ENCODE measurements at regions not wholly inside any gene's neighbourhood (a gene's known extent, or its start where the extent isn't known, plus 50 kb on each side); places are given as distances from the start of the nearest gene placed in this dataset.

DNA sequence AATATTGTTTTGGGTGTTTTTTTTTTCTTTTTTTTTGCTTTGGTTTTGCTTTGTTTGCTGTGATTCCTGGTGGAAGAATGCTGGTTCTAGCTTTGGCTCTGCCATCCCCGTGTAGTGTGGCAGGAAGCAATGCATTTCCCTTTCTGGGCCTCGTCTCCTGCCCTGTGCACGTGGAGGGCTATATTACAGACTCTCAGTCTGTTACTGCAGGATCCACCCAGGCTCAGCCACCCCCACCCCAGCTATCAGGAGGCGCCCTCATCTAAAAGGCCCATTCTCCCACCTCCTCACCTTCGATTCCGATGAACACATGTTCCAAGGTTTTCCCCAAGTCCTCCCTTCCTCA is 152.3 kb downstream of the TFCP2L1 start:
- ChIA-PET POLR2A (no interaction called here), CTCF (interaction anchor here (1.0 to 7.8 kb wide), 8 partner anchors 11 to 223 kb away, joined by 3 to 112 read pairs (median 4); no protein-coding TSS in a partner anchor)
- H3K9me3 Mint-ChIP-seq = peaks cover 9% of the 10 kb centered on the region

More for the DNA sequence above, 152.3 kb downstream of the TFCP2L1 start:
- Mint-ChIP-seq H3K36me3 (no peaks in the 10 kb centered on the region), H3K4me3 (no peak overlapping the region), H3K27me3 (ENCODE audit: low read depth) (peaks cover 5% of the 10 kb centered on the region), H3K4me1 (peaks cover 23% of the 10 kb centered on the region), H3K27ac (no peak overlapping the region)
- ATAC-seq (no peak), DNase-seq (ENCODE audit: low spot score) (no peak)
- TF ChIP-seq PRDM15 (CRISPR knock-in tag; IDR thresholded peaks at IDR 0.05) (no peak), CBFB (CRISPR knock-in tag; IDR thresholded peaks at IDR 0.05; ENCODE audit: low read depth) (no peak), ZNF219 (CRISPR knock-in tag; IDR thresholded peaks at IDR 0.05; ENCODE audit: borderline replicate concordance) (no peak), USF1 (CRISPR knock-in tag; IDR thresholded peaks at IDR 0.05) (no peak), CREM (CRISPR knock-in tag; IDR thresholded peaks at IDR 0.05) (no peak), SP1 (CRISPR knock-in tag; conservative IDR thresholded peaks at IDR 0.05) (no peak), SOX15 (CRISPR knock-in tag; IDR thresholded peaks at IDR 0.05) (no peak), ZMAT4 (CRISPR knock-in tag; IDR thresholded peaks at IDR 0.05) (no peak), HMGXB4 (CRISPR knock-in tag; IDR thresholded peaks at IDR 0.05) (no peak), SMAD3 (CRISPR knock-in tag; IDR thresholded peaks at IDR 0.05; ENCODE audit: borderline replicate concordance) (no peak), MXD4 (CRISPR knock-in tag; IDR thresholded peaks at IDR 0.05; ENCODE audit: borderline replicate concordance) (no peak), CREB1 (CRISPR knock-in tag; IDR thresholded peaks at IDR 0.05) (no peak), HMGA2 (CRISPR knock-in tag; IDR thresholded peaks at IDR 0.05) (no peak), OVOL2 (CRISPR knock-in tag; IDR thresholded peaks at IDR 0.05; ENCODE audit: borderline replicate concordance) (no peak), ATF2 (CRISPR knock-in tag; IDR thresholded peaks at IDR 0.05; ENCODE audit: borderline replicate concordance, low read depth) (no peak), ZNF512 (CRISPR knock-in tag; IDR thresholded peaks at IDR 0.05; ENCODE audit: borderline replicate concordance) (no peak)
- TF ChIP-seq, protein P1, sequence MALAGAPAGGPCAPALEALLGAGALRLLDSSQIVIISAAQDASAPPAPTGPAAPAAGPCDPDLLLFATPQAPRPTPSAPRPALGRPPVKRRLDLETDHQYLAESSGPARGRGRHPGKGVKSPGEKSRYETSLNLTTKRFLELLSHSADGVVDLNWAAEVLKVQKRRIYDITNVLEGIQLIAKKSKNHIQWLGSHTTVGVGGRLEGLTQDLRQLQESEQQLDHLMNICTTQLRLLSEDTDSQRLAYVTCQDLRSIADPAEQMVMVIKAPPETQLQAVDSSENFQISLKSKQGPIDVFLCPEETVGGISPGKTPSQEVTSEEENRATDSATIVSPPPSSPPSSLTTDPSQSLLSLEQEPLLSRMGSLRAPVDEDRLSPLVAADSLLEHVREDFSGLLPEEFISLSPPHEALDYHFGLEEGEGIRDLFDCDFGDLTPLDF (CRISPR knock-in tag; IDR thresholded peaks at IDR 0.05) = no peak
- TF ChIP-seq, protein P2, sequence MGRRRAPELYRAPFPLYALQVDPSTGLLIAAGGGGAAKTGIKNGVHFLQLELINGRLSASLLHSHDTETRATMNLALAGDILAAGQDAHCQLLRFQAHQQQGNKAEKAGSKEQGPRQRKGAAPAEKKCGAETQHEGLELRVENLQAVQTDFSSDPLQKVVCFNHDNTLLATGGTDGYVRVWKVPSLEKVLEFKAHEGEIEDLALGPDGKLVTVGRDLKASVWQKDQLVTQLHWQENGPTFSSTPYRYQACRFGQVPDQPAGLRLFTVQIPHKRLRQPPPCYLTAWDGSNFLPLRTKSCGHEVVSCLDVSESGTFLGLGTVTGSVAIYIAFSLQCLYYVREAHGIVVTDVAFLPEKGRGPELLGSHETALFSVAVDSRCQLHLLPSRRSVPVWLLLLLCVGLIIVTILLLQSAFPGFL (CRISPR knock-in tag; IDR thresholded peaks at IDR 0.05; ENCODE audit: borderline replicate concordance) = no peak
